ENCODE measurements at regions not wholly inside any gene's neighbourhood (a gene's known extent, or its start where the extent isn't known, plus 50 kb on each side); places are given as distances from the start of the nearest gene placed in this dataset.

GRCh38 chr2:150312271-150312670, 175.2 kb downstream of the RND3 start:
- no peak for DNase-seq (ENCODE audit: low read depth)

- peak; percentile 4 for DNase-seq (ENCODE audit: low read depth)
Observed at GRCh38 chr2:150309311-150310080, 178.0 kb downstream of the RND3 start.

DNA sequence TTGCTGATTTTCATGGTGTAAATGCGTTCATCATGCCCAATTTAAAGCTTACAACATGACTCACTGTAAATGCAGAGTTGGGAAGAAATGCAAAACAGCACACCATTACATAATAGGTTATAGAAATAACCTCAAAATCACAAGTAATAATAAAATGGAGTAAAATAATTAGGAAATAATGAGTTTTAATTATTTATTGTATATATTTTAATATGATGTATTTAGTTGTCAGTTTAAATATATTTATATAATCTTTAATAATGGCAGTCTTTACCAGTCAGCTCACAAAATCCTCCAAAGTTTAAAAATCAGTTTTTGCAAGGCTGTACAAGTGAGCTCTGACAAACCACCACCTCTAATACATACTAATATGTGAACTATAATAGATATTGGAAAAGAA, 180.2 kb downstream of the RND3 start:
- DNase-seq (ENCODE audit: low read depth), result no peak

DNA sequence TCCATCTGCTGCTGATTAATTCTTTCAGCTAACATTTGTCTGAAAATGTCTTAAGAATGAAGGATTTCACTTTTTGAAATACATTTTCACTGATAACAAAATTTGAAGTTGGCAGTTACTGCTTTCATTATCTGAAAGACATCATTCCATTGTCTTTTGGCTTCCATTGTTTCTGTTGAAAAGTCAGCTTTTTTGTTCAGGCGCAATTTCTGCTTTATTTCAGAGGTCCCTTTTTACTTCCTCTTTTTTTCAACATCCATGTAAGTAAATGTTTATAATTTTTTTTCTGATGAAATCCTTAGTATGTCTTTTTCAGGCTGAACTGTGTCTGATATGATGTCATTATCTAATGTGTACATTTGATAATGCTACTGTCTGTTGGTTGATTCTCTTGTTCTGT, 184.2 kb downstream of the RND3 start:
- peak; percentile 49 for DNase-seq (ENCODE audit: low read depth)

DNA sequence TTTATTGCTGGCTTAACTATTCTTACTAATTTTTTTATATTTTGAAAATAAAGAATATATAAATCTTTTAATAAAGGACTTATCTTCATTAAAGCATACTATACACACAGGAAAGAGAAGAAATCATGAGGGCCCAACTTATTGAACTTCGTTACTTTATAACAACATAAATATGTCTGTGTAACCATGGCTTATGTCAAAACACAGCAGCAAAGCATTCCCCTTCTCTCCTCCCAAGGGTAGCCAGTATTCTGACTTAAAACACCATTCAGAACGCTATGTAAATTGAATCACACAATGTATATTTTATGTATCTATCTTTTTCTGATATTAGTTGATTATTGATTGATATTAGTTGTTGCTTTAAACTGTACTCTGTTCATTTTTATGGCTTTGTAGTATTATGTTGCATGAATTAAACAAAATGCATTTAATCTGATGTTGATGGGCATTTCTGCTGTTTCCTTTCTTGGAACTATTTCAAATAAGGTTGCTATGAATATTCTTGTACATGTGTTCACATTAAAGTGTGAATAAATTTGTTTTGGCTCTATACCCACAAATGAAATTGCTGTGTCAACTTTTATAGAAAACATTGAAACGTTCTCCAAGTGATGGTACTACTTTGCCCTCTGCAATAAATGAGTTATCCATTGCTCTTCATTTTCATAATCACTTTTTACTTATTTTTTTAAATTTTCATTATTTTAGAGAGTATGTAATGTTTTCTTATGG, 188.7 kb downstream of the RND3 start:
- DNase-seq (ENCODE audit: low read depth), result no peak

- DNase-seq (ENCODE audit: low read depth), result no peak
Observed at GRCh38 chr2:150296770-150297546, 190.5 kb downstream of the RND3 start.

GRCh38 chr2:150295544-150295943, 191.9 kb downstream of the RND3 start:
- no peak for DNase-seq (ENCODE audit: low read depth)

DNA sequence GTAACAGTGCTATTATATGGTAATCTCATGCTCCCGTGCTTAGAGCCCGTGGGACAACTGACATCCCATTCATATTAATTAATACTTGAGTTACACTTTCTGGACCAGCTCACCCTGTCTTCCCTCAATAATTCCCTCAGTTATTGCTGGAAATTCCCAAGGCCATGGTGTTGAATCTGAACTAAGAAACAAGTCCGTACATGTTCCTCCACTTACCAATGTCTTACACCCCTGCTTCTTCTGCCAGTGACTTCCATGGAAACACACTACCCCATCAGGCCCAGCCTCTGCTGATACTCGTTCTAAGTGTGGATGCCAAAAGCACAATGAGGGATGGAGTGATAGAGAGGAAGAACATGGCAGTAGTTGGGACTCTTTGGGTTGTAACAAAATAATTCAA, 193.7 kb downstream of the RND3 start:
- DNase-seq (ENCODE audit: low read depth), result no peak

GRCh38 chr2:150292807-150293206, 194.7 kb downstream of the RND3 start:
- no peak for DNase-seq (ENCODE audit: low read depth)

DNA sequence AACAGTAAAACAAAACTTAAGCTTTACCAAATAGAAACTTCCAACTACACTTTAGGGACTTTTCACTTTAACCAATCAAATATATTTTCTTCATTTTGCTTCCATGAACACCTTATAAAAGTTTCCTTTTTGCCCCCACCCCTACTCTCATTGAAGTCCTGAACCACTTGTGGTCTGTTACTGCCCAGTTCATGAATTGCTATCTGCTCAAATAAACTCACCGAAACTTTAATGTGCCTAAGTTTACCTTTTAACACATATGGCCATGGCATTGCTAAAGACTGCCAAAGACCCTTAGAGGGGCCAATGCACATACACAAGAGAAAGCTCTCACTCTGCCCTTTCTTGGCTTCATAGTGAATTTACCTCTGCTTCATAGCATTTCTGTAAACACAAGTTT, 195.3 kb downstream of the RND3 start:
- no peak for DNase-seq (ENCODE audit: low read depth)

DNA sequence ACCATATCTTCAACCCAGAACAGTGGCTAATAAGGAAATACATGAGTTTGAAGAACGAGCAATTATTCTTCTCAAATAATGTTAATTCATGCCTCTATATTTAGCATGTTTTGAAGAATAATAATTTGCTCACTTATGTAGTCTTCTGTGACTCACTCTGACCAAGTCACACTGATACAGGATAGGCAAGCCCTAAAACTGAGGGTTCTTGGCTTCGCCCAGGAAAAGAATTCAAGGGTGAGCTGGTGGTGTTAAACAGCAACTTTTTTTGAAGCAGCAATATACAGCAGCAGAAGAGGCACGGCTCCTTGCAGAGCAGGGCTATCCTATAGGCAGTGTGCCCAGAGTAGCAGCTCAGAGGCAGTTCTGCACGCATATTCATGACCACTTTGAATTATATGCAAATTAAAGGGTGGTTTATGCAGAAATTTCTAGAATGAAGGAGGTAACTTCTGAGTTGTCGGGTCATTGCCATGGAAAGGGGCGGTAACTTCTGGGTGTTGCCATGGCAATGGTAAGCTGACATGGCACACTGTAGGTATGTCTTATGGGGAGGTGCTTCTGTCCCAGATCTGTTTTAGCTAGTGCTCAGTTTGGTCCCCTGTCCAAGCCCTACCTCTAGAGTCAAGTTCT, 200.6 kb downstream of the RND3 start:
- DNase-seq (ENCODE audit: low read depth), result no peak

- DNase-seq (ENCODE audit: low read depth), result no peak
Observed at GRCh38 chr2:150284116-150284515, 203.4 kb downstream of the RND3 start.

GRCh38 chr2:150282771-150283371, 204.6 kb downstream of the RND3 start:
- peak; percentile 48 for DNase-seq (ENCODE audit: low read depth)

DNA sequence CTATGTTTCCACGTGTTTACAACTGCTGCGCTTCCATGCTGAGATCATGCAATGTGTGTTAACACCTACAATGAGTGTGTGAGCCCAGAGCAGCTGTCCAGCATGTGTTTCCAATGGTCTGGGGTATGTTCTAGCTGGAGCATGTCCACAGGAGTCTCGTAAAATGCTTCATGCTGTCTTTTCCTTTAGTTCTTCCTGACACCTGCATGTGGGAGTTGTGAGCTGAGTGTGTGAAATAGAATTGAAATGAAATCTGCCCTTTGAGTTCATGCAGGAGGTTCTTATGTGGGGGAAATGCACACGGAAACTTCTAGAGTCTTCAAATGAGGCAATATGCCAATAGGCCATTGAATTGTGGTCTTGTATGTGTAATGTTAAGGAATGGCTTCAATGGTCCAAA, 205.1 kb downstream of the RND3 start:
- no peak for DNase-seq (ENCODE audit: low read depth)

DNA sequence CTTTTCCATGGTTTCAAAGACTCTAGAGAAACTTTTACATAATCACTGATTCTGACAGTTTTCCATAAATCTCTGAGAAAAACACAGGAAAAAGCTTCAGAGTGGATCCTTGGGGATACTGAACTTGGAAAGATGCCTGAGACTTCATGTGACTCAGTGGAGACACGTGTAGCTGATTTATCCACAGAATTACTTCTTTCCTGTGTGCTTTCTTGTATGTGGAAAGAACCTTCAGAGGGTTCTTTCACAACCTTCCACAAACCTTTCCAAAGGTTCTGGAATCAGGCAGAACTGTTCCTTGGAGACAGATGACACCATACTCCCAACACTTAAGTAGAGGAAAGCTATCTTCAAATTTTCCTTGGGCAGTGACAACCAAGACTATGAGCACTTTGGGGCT, 207.2 kb downstream of the RND3 start:
- DNase-seq (ENCODE audit: low read depth), result peak; percentile 98

DNA sequence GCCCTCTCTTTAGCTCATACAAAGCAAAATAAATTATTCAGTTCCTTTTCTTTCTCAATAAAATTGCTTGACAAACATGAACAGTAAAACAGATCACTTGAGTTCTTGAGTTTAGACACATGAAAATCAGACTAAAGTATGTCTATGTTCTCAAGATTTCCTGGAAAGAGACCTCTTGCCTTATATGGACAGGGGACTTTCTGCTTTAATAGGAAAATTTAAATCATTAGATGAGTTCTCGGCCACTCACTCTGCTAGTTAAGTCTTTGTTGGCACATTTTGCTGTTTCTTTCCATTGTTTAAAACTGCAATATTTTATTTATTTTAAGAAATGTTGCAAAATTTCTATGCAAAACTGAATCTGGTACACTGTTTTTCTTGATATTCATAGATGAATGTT, 207.8 kb downstream of the RND3 start:
- no peak for DNase-seq (ENCODE audit: low read depth)

DNA sequence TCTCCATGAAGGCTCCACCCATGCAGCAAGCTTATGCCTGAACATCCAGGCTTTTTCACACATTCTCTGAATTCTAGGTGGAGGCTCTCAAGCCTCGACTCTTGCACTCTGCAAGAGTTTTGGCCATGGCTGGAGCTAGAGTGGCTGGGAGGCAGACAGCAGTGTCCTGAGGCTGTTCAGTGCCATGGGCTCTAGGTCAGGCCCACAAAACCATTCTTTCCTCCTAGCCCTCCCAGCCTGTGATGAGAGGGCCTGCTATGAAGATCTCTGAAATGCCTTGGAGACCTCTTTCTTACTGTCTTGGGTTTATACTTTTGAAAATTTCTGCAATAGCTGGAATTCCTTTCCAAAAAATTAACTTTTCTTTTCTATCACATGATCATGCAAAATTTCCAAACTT, 210.7 kb downstream of the RND3 start:
- DNase-seq (ENCODE audit: low read depth), result no peak

- DNase-seq (ENCODE audit: low read depth), result peak; percentile 53
Observed at GRCh38 chr2:150274108-150274507, 213.4 kb downstream of the RND3 start.

GRCh38 chr2:150271952-150272802, 215.3 kb downstream of the RND3 start:
- DNase-seq (ENCODE audit: low read depth), result peak; percentile 80

GRCh38 chr2:150267651-150268415, 219.6 kb downstream of the RND3 start:
- DNase-seq (ENCODE audit: low read depth), result peak; percentile 7

Data from amniotic epithelial cell (primary cell).